ENCODE measurements at regions not wholly inside any gene's neighbourhood (a gene's known extent, or its start where the extent isn't known, plus 50 kb on each side); places are given as distances from the start of the nearest gene placed in this dataset.
"Not testable (repeated sequence)": the region's sequence is repeated elsewhere in the genome, so short reads cannot be mapped to it uniquely, and the experiment has no call there.

DNA sequence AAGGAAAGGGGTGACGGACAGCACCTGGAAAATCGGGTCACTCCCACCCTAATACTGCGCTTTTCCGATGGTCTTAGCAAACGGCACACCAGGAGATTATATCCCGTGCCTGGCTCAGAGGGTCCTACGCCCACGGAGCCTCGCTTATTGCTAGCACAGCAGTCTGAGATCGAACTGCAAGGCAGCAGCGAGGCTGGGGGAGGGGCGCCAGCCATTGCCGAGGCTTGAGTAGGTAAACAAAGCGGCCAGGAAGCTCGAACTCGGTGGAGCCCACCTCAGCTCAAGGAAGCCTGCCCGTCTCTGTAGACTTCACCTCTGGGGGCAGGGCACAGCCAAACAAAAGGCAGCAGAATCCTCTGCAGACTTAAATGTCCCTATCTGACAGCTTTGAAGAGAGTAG is 91.5 kb upstream of the MBIP start:
- not testable (repeated sequence) for DNase-seq (ENCODE audit: low read depth, low spot score)

DNA sequence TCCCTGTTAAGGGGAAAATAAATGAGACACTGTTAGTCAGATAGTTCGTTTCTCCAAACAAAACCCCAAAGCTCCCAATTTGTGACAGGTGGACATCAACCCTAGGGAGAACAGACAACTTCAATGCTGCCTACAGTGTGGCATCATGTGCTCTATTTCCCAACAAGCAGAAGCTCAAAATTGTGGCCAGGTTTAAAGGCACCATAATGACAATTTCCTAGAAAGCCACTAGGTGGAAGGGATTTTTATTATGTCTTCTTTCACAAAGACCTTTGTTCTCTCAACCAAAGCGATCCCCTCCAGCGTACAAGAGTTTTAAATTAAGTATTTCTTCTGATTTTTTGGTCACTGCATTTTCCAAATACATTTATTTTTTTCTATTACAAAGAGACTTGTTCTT is 88.0 kb upstream of the MBIP start:
- no peak for DNase-seq (ENCODE audit: low read depth, low spot score)

DNA sequence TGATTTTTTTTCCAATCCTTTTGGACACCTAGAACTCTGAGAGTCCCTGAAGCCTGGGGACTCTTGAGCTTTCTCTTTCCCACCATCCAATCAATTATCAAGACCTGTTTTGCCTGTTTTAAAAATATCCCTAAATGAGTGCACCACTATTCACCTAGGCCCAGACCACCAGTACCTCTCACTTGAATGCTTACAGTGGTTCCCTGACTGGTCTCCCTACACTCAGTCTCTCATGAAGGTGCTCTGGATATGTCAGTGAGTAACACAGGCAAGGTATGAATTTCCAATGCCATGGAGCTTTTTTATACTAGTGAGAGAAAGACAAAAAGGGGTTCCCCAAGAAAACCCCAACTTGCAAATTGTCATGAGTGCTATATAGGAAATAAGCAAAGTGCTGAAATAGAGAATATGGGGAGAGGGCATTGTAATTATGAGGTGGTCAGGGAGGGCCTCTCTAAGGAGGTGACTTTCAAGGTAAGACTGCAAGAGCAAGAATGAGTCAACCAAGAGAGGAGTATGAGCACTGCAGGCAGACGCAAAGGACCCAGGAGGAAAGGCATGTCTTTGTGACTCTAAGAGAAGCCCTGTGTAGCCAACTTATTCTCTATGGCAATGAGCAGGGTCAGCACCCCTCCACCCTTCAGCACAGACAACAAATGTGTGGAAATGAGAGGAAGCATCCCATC is 85.3 kb upstream of the MBIP start:
- DNase-seq (ENCODE audit: low read depth, low spot score): no peak

GRCh38 chr14:36402867-36403266 is 82.4 kb upstream of the MBIP start:
- DNase-seq (ENCODE audit: low read depth, low spot score): no peak

DNA sequence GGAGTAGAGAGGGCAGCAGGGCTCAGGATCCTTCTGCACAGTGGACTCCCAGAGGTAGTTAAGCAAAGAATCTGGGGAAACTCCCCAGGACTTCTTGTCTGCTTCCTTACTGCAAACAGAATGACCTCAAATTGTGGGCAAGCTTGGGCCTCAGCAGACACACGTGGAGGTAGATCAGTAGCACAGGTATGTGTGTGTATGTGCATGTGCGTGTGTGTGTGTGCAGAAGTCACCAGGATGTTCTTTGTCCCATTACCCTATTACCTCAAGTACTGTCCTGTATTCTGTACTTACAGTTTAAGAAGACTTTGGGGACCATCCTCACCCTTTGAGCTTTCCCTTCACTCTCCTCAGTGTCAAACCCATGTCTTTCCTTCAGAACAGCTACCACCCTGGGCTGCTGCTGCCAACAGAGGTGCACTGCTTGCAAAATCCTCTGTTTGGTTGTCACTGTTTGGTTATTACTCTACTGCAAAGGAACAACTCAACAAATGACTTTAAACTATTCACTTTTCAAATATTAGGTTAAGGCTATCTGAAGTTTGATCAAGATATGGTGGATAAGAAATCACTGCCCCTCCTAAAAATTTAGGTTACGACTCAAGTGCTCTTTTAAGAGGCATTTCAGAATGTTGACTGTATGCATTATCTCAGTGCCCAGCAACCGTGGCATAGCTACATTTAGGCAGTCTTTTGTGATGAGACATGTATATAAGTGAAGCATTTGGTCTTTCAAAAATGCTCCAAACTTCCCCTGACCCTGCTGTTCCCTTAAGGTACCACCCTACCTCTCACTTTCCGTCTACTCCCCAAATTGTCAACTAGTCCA is 78.2 kb upstream of the MBIP start:
- DNase-seq (ENCODE audit: low read depth, low spot score): no peak

- DNase-seq (ENCODE audit: low read depth, low spot score): no peak
These were observed 76.9 kb upstream of the MBIP start for GRCh38 chr14:36397357-36397756.

DNA sequence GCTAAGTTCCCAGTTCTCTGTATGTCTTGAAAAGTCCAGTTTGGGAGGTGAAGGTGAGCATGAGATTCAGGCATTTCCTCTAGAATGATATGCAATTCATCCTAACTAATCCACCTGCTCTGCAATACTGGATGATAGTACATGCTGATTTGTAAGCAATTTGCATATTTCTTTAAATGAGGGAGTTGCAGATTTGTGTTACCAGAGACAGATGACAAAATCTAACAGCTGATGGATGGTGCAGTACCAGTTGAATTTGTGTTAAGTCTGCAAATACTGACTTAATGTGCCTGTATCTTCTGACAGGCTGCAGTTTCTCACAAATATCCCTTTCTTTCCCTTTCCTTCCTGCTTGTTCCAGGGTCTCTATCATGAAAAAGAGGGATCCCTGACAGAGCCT is 76.4 kb upstream of the MBIP start:
- no peak for DNase-seq (ENCODE audit: low read depth, low spot score)

GRCh38 chr14:36394593-36394992 is 74.2 kb upstream of the MBIP start:
- no peak for DNase-seq (ENCODE audit: low read depth, low spot score)

GRCh38 chr14:36390718-36391117 is 70.3 kb upstream of the MBIP start:
- DNase-seq (ENCODE audit: low read depth, low spot score): no peak

GRCh38 chr14:36383767-36384431 is 63.5 kb upstream of the MBIP start:
- no peak for DNase-seq (ENCODE audit: low read depth, low spot score)

DNA sequence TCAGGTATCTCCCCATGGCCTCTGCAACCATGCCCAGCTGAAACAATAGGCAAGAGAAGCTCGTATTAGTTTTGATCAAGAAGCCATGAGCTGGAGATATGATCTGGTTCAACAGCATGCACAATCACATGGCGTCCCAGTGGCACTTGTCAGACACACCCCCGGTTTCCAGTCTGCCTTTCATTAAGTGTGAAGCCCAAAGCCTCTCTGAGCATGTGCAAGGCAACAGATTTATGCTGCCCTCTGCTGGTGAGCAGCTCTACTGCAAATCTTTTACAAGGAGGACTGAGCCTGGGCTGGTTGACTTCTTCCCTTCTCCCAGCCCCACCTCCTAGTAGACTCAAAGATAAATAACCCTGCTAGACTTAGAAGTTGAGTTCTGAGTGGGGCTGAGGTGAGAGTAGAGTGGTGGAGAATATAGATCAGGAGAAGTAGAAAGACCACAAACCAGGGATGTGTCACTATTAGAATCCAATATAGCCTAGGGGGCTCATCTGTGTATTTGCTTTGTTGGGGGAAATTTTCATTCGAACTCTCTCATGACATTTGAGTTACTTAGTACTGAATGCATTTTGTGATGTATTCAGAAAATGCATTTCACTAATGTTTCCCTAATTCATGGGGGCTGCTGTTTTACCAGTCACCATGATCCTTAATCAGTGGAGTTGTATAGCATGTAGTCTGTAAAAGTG is 53.7 kb upstream of the MBIP start:
- DNase-seq (ENCODE audit: low read depth, low spot score): peak; percentile 60
